Esophagus squamous epithelium (tissue), 5 donors: ENCODE measurements at regions not wholly inside any gene's neighbourhood (a gene's known extent, or its start where the extent isn't known, plus 50 kb on each side); places are given as distances from the start of the nearest gene placed in this dataset.

Experiments
- DNase-seq: peaks from one replicate; lab custom pipeline; 2025; lab: John Stamatoyannopoulos, UW
- H3K27ac ChIP-seq, 4 donors: fragments of 200-600 bp; sonication (generic); one replicate each; pipeline ENCODE4 v1.5.1; 2016 to 2019; ENCODE audit warnings: mild to moderate bottlenecking in 1 of 4
- H3K27me3 ChIP-seq, 4 donors: fragments of 200-600 bp; sonication (generic); 1 replicate in 3 of 4; 2 replicates in 1 of 4; pipeline versions ENCODE4 v1.5.1 to v1.6.0; 2017 to 2021; ENCODE audit warnings: antibody characterized with exemption in 1 of 4
- H3K36me3 ChIP-seq, 3 donors: fragments of 200-600 bp; sonication (generic); one replicate each; pipeline ENCODE4 v1.5.1; 2016 to 2019
- H3K4me1 ChIP-seq, 3 donors: fragments of 200-600 bp; sonication (generic); one replicate each; pipeline ENCODE4 v1.5.1; 2017 to 2019
- H3K4me3 ChIP-seq, 4 donors: fragments of 200-600 bp; sonication (generic); 1 replicate in 3 of 4; 2 replicates in 1 of 4; pipeline ENCODE4 v1.5.1; 2016 to 2019; ENCODE audit warnings: mild to moderate bottlenecking in 2 of 4, moderate library complexity in 1 of 4
- H3K9me3 ChIP-seq, 3 donors: fragments of 200-600 bp; sonication (generic); one replicate each; pipeline ENCODE4 v1.5.1; 2016 to 2019
- CTCF ChIP-seq, 6 experiments: fragments of 450-650 bp in 4 of 6; fragments of 200-600 bp in 2 of 6; sonication (generic) in 2 of 6; IDR thresholded peaks; one replicate each; pipeline ENCODE4 v1.5.1; 2016 to 2019; ENCODE audit warnings: antibody characterized with exemption in 6 of 6, mild to moderate bottlenecking in 4 of 6, moderate library complexity in 4 of 6
- POLR2A ChIP-seq, 4 donors: fragments of 450-650 bp; IDR thresholded peaks; one replicate each; pipeline ENCODE4 v1.6.1; 2017; ENCODE audit warnings: antibody characterized with exemption in 4 of 4, mild to moderate bottlenecking in 4 of 4, moderate library complexity in 3 of 4
- WGBS, 2 donors: methylation state at CpG; one replicate each; pipeline ENCODE4 v1.1.5; 2018; 5-methylcytosine and 5-hydroxymethylcytosine counted together
- intact Hi-C: fragments of 100-400 bp; cut with DNase I; formaldehyde crosslinking; loops from one replicate; pipeline ENCODE4 v1.15.0; 2022
- donor health status: DM: yes; HTN: yes; CAD: no.

GRCh38 chr17:77593081-77593480 is 365.4 kb upstream of the TNRC6C start:
- peaks cover 0 to 55% (median 0%) of the 10 kb centered on the region in 4 donors for H3K27me3 ChIP-seq
- H3K4me1 ChIP-seq, result peaks cover 0 to 9% (median 0%) of the 10 kb centered on the region in 3 donors
- DNase-seq, result no peak
- TF ChIP-seq CTCF (IDR thresholded peaks at IDR 0.05) (no peak), POLR2A (IDR thresholded peaks at IDR 0.05) (no peak)
- no peaks in the 10 kb centered on the region for H3K36me3 ChIP-seq
- no peak overlapping the region for H3K4me3 ChIP-seq
- H3K9me3 ChIP-seq, result no peaks in the 10 kb centered on the region
- WGBS, 2 donors, result 73 to 79% methylated on average over 3 to 5 of the region's 5 CpGs
- intact Hi-C loops, result no loop called here
- no peak overlapping the region for H3K27ac ChIP-seq

GRCh38 chr17:77594416-77595209 is 363.9 kb upstream of the TNRC6C start:
- no peak for TF ChIP-seq POLR2A (IDR thresholded peaks at IDR 0.05)
- TF ChIP-seq CTCF (IDR thresholded peaks at IDR 0.05), result no peak
- 67 to 77% methylated on average over 7 of the region's 7 CpGs for WGBS, 2 donors
- Histone ChIP-seq H3K4me1 (peaks cover 0 to 9% (median 0%) of the 10 kb centered on the region in 3 donors), H3K36me3 (no peaks in the 10 kb centered on the region), H3K27ac (no peak overlapping the region), H3K9me3 (no peaks in the 10 kb centered on the region), H3K4me3 (no peak overlapping the region), H3K27me3 (peaks cover 0 to 54% (median 0%) of the 10 kb centered on the region in 4 donors)
- intact Hi-C loops, result no loop called here
- DNase-seq, result no peak

- Histone ChIP-seq H3K4me1 (peaks cover 0 to 15% (median 6%) of the 10 kb centered on the region in 3 donors), H3K27ac (no peak overlapping the region), H3K4me3 (no peak overlapping the region), H3K36me3 (no peaks in the 10 kb centered on the region), H3K27me3 (peaks cover 0 to 58% (median 0%) of the 10 kb centered on the region in 4 donors), H3K9me3 (no peaks in the 10 kb centered on the region)
- WGBS, 2 donors, result 72 to 76% methylated on average over 7 to 15 of the region's 22 CpGs
- no peak for TF ChIP-seq POLR2A (IDR thresholded peaks at IDR 0.05)
- no peak for TF ChIP-seq CTCF (IDR thresholded peaks at IDR 0.05)
- intact Hi-C loops, result no loop called here
- DNase-seq, result no peak
These were observed 361.7 kb upstream of the TNRC6C start for GRCh38 chr17:77596491-77597417.

GRCh38 chr17:77597418-77598240 is 360.9 kb upstream of the TNRC6C start:
- TF ChIP-seq CTCF (IDR thresholded peaks at IDR 0.05) (no peak), POLR2A (IDR thresholded peaks at IDR 0.05) (no peak)
- 75 to 80% methylated on average over 11 of the region's 19 CpGs for WGBS, 2 donors
- intact Hi-C loops, result no loop called here
- Histone ChIP-seq H3K27ac (no peak overlapping the region), H3K36me3 (no peaks in the 10 kb centered on the region), H3K27me3 (peaks cover 0 to 58% (median 0%) of the 10 kb centered on the region in 4 donors), H3K9me3 (no peaks in the 10 kb centered on the region), H3K4me3 (no peak overlapping the region), H3K4me1 (peaks cover 0 to 23% (median 6%) of the 10 kb centered on the region in 3 donors)
- no peak for DNase-seq
